ENCODE measurements at regions not wholly inside any gene's neighbourhood (a gene's known extent, or its start where the extent isn't known, plus 50 kb on each side); places are given as distances from the start of the nearest gene placed in this dataset.

- DNase-seq (ENCODE audit: low spot score) (no peak), ATAC-seq (no peak)
- Mint-ChIP-seq H3K9me3 (peaks cover 12% of the 10 kb centered on the region), H3K27ac (no peak overlapping the region), H3K36me3 (peaks cover 8% of the 10 kb centered on the region), H3K4me3 (no peak overlapping the region), H3K27me3 (ENCODE audit: low read depth) (no peaks in the 10 kb centered on the region), H3K4me1 (no peaks in the 10 kb centered on the region)
- ChIA-PET CTCF (no interaction called here), POLR2A (no interaction called here)
- no peak for TF ChIP-seq PREB (CRISPR knock-in tag; IDR thresholded peaks at IDR 0.05; ENCODE audit: borderline replicate concordance)
- TF ChIP-seq ESRRA (CRISPR knock-in tag; IDR thresholded peaks at IDR 0.05; ENCODE audit: borderline replicate concordance): no peak
- TF ChIP-seq MYBL2 (CRISPR knock-in tag; IDR thresholded peaks at IDR 0.05): no peak
- TF ChIP-seq SMAD4 (CRISPR knock-in tag; IDR thresholded peaks at IDR 0.05): no peak
- no peak for TF ChIP-seq GRHL2 (CRISPR knock-in tag; IDR thresholded peaks at IDR 0.05; ENCODE audit: insufficient replicate concordance, severe bottlenecking)
- no peak for TF ChIP-seq TP53 (CRISPR knock-in tag; IDR thresholded peaks at IDR 0.05)
- TF ChIP-seq EMX1 (CRISPR knock-in tag; IDR thresholded peaks at IDR 0.05): no peak
- TF ChIP-seq MLX (CRISPR knock-in tag; IDR thresholded peaks at IDR 0.05): no peak
- no peak for TF ChIP-seq AR (CRISPR knock-in tag; IDR thresholded peaks at IDR 0.05)
- TF ChIP-seq ZBTB43 (CRISPR knock-in tag; IDR thresholded peaks at IDR 0.05): no peak
- no peak for TF ChIP-seq FOXP1 (CRISPR knock-in tag; IDR thresholded peaks at IDR 0.05; ENCODE audit: borderline replicate concordance)
- TF ChIP-seq ATF6 (CRISPR knock-in tag; IDR thresholded peaks at IDR 0.05): no peak
- TF ChIP-seq NR3C1 (CRISPR knock-in tag; conservative IDR thresholded peaks at IDR 0.05; ENCODE audit: low read depth): no peak
- no peak for TF ChIP-seq ZNF219 (CRISPR knock-in tag; IDR thresholded peaks at IDR 0.05; ENCODE audit: borderline replicate concordance)
- TF ChIP-seq SMAD3 (CRISPR knock-in tag; IDR thresholded peaks at IDR 0.05; ENCODE audit: borderline replicate concordance): no peak
- TF ChIP-seq TEAD1 (CRISPR knock-in tag; IDR thresholded peaks at IDR 0.05): no peak
- no peak for TF ChIP-seq ERG (CRISPR knock-in tag; IDR thresholded peaks at IDR 0.05)
- TF ChIP-seq ZNF281 (CRISPR knock-in tag; IDR thresholded peaks at IDR 0.05): no peak
- TF ChIP-seq E2F1 (CRISPR knock-in tag; IDR thresholded peaks at IDR 0.05): no peak
- TF ChIP-seq ETV6 (CRISPR knock-in tag; IDR thresholded peaks at IDR 0.05): no peak
These were observed 517.7 kb upstream of the CLINT1 start for GRCh38 chr5:158376679-158377078.

Measured in WTC11 (cell line).